IPS-18a (cell line): ENCODE measurements at regions not wholly inside any gene's neighbourhood (a gene's known extent, or its start where the extent isn't known, plus 50 kb on each side); places are given as distances from the start of the nearest gene placed in this dataset.
"Not testable (repeated sequence)": the region's sequence is repeated elsewhere in the genome, so short reads cannot be mapped to it uniquely, and the experiment has no call there.

Experiments
- H3K27ac ChIP-seq: one replicate; pipeline ENCODE4 v1.5.1; 2013; ENCODE audit warnings: low read length
- H3K27me3 ChIP-seq: one replicate; pipeline ENCODE4 v1.6.1; 2013; ENCODE audit warnings: mild to moderate bottlenecking, low read length; ENCODE audit not compliant: control insufficient read depth, insufficient read depth
- H3K36me3 ChIP-seq: one replicate; pipeline ENCODE4 v1.6.1; 2013; ENCODE audit warnings: low read depth, low read length; ENCODE audit not compliant: control insufficient read depth
- H3K4me1 ChIP-seq: one replicate; pipeline ENCODE4 v1.6.1; 2013; ENCODE audit warnings: low read depth, low read length; ENCODE audit not compliant: control insufficient read depth
- H3K4me3 ChIP-seq: one replicate; pipeline ENCODE4 v1.5.1; 2013; ENCODE audit warnings: low read length
- H3K9ac ChIP-seq: one replicate; pipeline ENCODE4 v1.6.1; 2013; ENCODE audit warnings: mild to moderate bottlenecking, low read length, moderate library complexity
- H3K9me3 ChIP-seq: one replicate; pipeline ENCODE4 v1.6.1; 2013; ENCODE audit warnings: low read depth, low read length; ENCODE audit not compliant: control insufficient read depth

DNA sequence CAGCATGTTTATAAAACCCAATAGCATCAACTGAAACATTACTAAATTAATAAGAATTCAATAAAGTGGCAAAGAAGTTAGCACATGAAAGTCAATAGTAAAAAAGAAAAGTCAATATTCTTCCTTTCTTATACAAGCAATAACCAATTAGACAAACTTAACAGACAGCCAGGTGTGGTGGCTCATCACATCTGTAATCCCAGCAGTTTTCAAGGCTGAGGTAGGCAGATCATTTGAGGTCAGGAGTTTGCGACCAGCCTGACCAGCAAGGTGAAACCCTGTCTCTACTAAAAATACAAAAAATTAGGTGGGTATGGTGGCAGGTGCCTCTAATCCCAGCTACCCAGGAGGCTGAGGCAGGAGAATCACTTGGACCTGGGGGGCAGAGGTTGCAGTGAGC, 275.9 kb downstream of the GOLGA6L6 start:
- not testable (repeated sequence) for H3K27me3 ChIP-seq, H3K36me3 ChIP-seq, H3K4me3 ChIP-seq, H3K27ac ChIP-seq, H3K4me1 ChIP-seq, H3K9ac ChIP-seq
- peaks cover 32% of the 10 kb centered on the region for H3K9me3 ChIP-seq

DNA sequence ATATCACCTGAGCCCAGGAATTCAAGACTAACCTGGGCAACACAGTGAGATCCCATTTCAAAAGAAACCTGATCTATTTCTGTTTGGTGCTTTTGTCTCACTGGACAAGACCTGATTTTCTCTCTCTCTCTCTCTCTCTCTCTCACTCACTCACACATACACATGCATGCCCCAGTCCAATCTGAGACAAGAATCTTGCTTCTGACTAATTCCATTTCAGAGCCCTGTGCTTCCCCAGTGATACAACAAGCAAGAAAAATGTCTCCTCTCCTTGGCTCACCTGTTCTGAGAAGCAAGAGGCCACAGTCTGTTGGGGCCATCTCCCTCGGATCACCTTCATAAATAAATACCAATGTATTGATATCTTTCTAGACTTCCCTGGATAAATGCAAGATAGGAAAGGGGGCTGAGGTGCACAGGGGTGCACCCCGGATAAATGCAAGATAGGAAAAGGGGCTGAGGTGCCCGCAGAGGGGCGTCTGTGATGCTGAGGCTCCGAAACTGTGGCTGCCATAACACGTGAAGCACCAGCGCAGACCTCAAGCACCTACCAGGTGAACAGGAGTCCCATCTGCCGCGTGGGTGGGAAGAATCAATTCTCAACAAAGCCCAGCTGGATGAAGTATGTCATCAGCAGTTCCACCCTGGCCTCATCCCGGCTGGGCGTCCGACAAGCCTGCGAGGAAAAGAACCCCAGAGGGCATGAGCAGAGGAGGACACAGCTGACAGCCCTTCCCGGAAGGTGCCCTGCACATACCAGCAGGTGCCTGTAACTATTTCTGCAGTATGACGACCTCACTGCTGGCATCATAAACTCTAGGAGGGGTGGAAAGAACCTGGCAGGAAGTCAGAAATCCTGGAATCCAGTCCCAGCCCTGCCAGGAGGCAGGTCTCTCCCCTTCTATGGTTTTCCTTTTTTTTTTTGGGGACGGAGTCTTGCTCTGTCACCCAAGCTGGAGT, 280.0 kb downstream of the GOLGA6L6 start:
- H3K36me3 ChIP-seq, H3K27ac ChIP-seq, H3K9ac ChIP-seq, H3K4me1 ChIP-seq, H3K27me3 ChIP-seq, H3K4me3 ChIP-seq: not testable (repeated sequence)
- peaks cover 26% of the 10 kb centered on the region for H3K9me3 ChIP-seq

DNA sequence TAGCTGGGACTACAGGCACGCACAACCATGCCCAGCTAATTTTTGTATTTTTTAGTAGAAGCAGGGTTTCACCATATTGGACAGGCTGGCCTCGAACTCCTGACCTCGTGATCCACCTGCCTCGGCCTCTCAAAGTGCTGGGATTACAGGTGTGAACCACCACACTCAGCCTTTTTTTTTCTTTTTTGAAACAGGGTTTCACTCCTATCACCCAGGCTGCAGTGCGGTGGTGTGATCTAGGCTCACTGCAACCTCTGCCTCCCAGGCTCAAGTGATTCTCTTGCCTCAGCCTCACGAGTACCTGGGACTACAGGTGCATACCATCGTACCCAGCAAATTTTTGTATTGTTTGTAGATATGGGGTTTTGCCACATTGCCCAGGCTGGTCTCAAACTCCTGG, 280.9 kb downstream of the GOLGA6L6 start:
- H3K27ac ChIP-seq, H3K4me3 ChIP-seq, H3K27me3 ChIP-seq, H3K9ac ChIP-seq, H3K36me3 ChIP-seq, H3K4me1 ChIP-seq: not testable (repeated sequence)
- peaks cover 25% of the 10 kb centered on the region for H3K9me3 ChIP-seq

- not testable (repeated sequence) for H3K27ac ChIP-seq, H3K4me1 ChIP-seq, H3K27me3 ChIP-seq, H3K4me3 ChIP-seq, H3K36me3 ChIP-seq, H3K9ac ChIP-seq
- peaks cover 26% of the 10 kb centered on the region for H3K9me3 ChIP-seq
Observed at GRCh38 chr15:20259559-20260190, 281.9 kb downstream of the GOLGA6L6 start.

DNA sequence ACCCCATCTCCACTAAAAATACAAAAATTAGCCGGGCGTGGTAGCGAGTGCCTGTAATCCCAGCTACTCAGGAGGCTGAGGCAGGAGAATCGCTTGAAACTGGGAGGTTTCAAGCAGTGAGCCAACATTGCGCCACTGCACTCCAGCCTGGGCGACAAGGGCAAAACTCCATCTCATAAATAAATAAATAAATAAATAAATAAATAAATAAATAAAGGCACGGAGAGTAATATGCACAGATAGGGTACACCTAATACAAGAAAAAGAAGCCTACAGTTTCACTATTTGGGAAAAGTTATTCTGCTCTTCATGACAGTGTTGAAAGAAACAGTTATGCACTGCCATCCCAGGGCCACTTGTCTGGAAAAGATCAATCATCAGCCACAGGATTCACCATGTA, 285.2 kb downstream of the GOLGA6L6 start:
- H3K9me3 ChIP-seq, result peaks cover 21% of the 10 kb centered on the region
- not testable (repeated sequence) for H3K4me3 ChIP-seq, H3K4me1 ChIP-seq, H3K27me3 ChIP-seq, H3K36me3 ChIP-seq, H3K27ac ChIP-seq, H3K9ac ChIP-seq

GRCh38 chr15:20255641-20256040, 286.0 kb downstream of the GOLGA6L6 start:
- not testable (repeated sequence) for H3K27ac ChIP-seq

GRCh38 chr15:20253047-20253615, 288.5 kb downstream of the GOLGA6L6 start:
- not testable (repeated sequence) for H3K4me3 ChIP-seq, H3K4me1 ChIP-seq, H3K27ac ChIP-seq, H3K36me3 ChIP-seq, H3K9ac ChIP-seq, H3K27me3 ChIP-seq
- peaks cover 22% of the 10 kb centered on the region for H3K9me3 ChIP-seq

More at GRCh38 chr15:20255641-20256040, 286.0 kb downstream of the GOLGA6L6 start:
- not testable (repeated sequence) for H3K27me3 ChIP-seq, H3K9ac ChIP-seq, H3K36me3 ChIP-seq, H3K4me1 ChIP-seq, H3K4me3 ChIP-seq
- H3K9me3 ChIP-seq, result peaks cover 21% of the 10 kb centered on the region

DNA sequence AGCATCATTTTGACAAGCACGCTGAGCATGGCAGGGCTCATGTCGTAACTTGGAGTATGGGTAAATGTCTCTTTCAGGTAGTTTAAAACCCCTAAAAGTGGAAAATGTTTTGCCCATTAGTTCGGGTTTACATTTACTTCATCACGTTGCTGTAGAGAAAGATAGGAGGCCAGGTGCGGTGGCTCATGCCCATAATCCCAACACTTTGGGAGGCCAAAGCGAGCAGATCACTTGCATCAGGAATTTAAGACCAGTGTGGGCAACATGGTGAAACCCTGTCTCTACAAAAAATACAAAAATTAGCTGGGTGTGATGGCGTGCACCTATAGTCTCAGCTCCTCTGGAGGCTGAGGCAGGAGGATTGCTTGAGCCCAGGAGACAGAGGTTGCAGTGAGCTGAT, 289.6 kb downstream of the GOLGA6L6 start:
- H3K36me3 ChIP-seq, H3K4me3 ChIP-seq, H3K9ac ChIP-seq, H3K4me1 ChIP-seq, H3K27ac ChIP-seq, H3K27me3 ChIP-seq: not testable (repeated sequence)
- H3K9me3 ChIP-seq, result peaks cover 20% of the 10 kb centered on the region

DNA sequence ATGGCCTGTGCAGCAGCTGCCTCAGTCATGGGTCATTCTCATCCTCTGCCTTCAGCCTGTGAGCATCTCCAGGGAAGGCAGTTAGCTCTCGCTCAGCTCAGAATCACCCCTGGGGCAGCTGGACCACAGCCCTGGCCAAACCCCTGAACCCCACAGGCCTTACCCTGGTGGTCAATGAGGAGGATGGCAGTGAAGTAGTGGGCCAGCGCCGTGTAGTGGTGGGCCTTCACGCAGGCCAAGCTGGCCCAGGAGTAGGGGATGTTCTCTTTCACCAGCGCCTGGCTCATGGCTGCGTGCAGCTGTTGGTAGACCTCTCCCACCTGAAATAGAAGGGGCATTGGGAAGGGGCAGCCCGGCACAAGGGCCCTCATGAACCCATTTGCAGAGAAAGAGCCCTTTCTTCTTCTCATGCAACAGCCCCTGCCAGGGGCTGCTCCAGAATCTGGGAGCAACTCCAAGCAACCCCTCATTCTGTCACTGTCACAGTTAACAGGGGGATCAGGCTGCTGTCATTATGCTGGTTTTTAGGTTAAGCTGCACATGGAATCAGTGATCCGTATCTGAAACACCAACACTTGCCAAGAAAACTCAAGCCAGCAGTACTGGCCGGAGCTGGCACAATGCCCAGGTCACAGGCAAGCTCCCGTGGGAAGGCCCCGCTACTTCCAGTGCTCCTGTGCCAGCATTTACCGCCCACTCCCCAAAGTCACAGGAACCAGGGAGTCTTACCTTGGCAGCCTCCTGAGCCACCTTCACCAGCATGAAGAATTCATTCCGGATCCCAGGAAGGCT, 290.2 kb downstream of the GOLGA6L6 start:
- H3K27ac ChIP-seq, H3K4me3 ChIP-seq, H3K9ac ChIP-seq, H3K4me1 ChIP-seq, H3K27me3 ChIP-seq, H3K36me3 ChIP-seq: not testable (repeated sequence)
- peaks cover 17% of the 10 kb centered on the region for H3K9me3 ChIP-seq

DNA sequence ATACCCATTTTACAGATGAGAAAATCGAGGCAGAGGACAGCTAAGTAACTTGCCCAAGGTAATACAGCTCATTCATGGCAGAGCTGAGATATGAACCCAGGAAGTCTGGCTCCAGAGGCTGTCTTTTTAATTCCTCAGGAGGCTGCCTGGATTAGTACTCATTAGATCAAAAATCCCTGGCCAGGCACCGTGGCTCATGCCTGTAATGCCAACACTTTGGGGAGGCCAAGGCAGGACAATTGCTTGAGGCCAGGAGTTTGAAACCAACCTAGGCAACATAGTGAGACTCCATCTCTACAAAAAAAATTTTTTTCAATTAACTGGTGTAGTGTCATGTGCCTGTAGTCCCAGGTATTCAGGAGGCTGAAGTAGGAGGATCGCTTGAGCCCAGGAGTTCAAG, 291.4 kb downstream of the GOLGA6L6 start:
- not testable (repeated sequence) for H3K4me3 ChIP-seq, H3K27me3 ChIP-seq, H3K27ac ChIP-seq, H3K4me1 ChIP-seq, H3K9ac ChIP-seq, H3K36me3 ChIP-seq
- H3K9me3 ChIP-seq, result peaks cover 19% of the 10 kb centered on the region

GRCh38 chr15:20249677-20249970, 292.0 kb downstream of the GOLGA6L6 start:
- H3K27me3 ChIP-seq, H3K4me3 ChIP-seq, H3K9ac ChIP-seq, H3K36me3 ChIP-seq, H3K27ac ChIP-seq, H3K4me1 ChIP-seq: not testable (repeated sequence)
- peaks cover 21% of the 10 kb centered on the region for H3K9me3 ChIP-seq
